ENCODE measurements at regions not wholly inside any gene's neighbourhood (a gene's known extent, or its start where the extent isn't known, plus 50 kb on each side); places are given as distances from the start of the nearest gene placed in this dataset.

- Histone ChIP-seq H3K9ac (ENCODE audit: control insufficient read depth, extremely low read depth, insufficient read depth, low read length) (no peak overlapping the region), H2AFZ (ENCODE audit: control insufficient read depth, low read length) (no peak overlapping the region), H3K79me2 (ENCODE audit: control insufficient read depth, insufficient read depth, low read length) (no peaks in the 10 kb centered on the region), H3K4me1 (ENCODE audit: control insufficient read depth, extremely low read depth, insufficient read depth, low read length) (no peaks in the 10 kb centered on the region), H3K4me2 (ENCODE audit: control insufficient read depth, extremely low read depth, insufficient read depth, low read depth, low read length) (no peak overlapping the region), H3K27ac (ENCODE audit: control insufficient read depth, insufficient read depth, low read length) (no peak overlapping the region), H3K36me3 (ENCODE audit: control insufficient read depth in 2 of 2, extremely low read depth in 1 of 2, insufficient read depth in 2 of 2, low read length in 2 of 2) (no peaks in the 10 kb centered on the region), H3K27me3 (ENCODE audit: control insufficient read depth, extremely low read depth, insufficient read depth, low read length) (no peaks in the 10 kb centered on the region), H3K9me1 (ENCODE audit: control insufficient read depth, extremely low read depth, insufficient read depth, low read length) (no peaks in the 10 kb centered on the region), H4K20me1 (ENCODE audit: control insufficient read depth, extremely low read depth, insufficient read depth, low read length) (no peaks in the 10 kb centered on the region), H3K4me3 (ENCODE audit: control insufficient read depth in 2 of 3, extremely low read depth in 1 of 3, insufficient read depth in 2 of 3, low read depth in 1 of 3, low read length in 3 of 3) (no peak overlapping the region), H3K9me3 (ENCODE audit: control insufficient read depth, low read depth, low read length) (no peaks in the 10 kb centered on the region)
- DNase-seq (ENCODE audit: low read depth, low spot score) (no peak), FAIRE-seq (no peak)
- TF ChIP-seq, protein P1, sequence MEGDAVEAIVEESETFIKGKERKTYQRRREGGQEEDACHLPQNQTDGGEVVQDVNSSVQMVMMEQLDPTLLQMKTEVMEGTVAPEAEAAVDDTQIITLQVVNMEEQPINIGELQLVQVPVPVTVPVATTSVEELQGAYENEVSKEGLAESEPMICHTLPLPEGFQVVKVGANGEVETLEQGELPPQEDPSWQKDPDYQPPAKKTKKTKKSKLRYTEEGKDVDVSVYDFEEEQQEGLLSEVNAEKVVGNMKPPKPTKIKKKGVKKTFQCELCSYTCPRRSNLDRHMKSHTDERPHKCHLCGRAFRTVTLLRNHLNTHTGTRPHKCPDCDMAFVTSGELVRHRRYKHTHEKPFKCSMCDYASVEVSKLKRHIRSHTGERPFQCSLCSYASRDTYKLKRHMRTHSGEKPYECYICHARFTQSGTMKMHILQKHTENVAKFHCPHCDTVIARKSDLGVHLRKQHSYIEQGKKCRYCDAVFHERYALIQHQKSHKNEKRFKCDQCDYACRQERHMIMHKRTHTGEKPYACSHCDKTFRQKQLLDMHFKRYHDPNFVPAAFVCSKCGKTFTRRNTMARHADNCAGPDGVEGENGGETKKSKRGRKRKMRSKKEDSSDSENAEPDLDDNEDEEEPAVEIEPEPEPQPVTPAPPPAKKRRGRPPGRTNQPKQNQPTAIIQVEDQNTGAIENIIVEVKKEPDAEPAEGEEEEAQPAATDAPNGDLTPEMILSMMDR (optimal IDR thresholded peaks at IDR 0.05 in 1 of 3, IDR thresholded peaks at IDR 0.05 in 1 of 3, conservative IDR thresholded peaks at IDR 0.05 in 1 of 3; ENCODE audit: extremely low read depth in 1 of 3, insufficient read depth in 2 of 3, low read length in 3 of 3) = no peak
- TF ChIP-seq EZH2 (IDR thresholded peaks at IDR 0.05; ENCODE audit: low read length) = no peak
- dilution Hi-C loops (cut with MboI; ENCODE audit: extremely low pct_ligation_motif_present, low sequenced_read_pairs) = no loop called here
Observed at GRCh38 chr4:43360296-43360695, 467.8 kb downstream of the GRXCR1 start.

DNA sequence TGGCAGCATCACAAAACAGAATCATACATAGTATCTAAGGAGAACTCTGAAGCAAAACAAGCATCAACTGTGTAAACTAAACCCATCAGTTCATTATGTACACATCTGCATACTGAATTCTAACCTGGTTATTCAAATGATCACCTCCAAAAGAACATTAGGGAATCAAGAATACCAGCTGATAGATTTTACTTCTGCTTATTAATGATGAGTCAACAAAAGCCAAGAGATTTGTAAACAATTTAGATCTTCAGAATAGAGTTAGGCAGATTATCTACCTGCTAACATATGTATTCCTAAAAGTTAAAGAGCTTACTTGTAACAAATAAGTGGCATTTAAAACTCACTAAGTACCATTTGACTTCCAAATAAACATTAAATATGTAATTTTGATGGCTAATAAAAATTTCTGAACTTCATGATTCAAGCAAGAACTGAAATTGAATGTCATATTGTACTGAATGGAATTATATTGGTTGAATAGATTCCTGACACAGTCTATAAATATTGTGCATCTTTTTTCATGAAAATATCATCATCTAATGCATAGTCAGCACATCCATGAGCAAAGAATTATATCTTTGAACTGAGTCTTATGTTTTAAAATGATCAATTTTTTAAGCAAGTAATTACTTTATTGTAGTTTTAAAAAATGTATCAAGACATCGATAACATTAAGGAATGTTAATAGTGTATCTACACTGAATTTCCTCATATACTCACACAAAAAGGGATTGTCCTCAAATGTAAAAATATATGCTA, 470.5 kb downstream of the GRXCR1 start:
- DNase-seq (ENCODE audit: low read depth, low spot score) (no peak), FAIRE-seq (no peak)
- H3K79me2 ChIP-seq (ENCODE audit: control insufficient read depth, insufficient read depth, low read length) = no peaks in the 10 kb centered on the region
- H3K4me2 ChIP-seq (ENCODE audit: control insufficient read depth, extremely low read depth, insufficient read depth, low read depth, low read length) = no peak overlapping the region
- no peak overlapping the region for H3K9ac ChIP-seq (ENCODE audit: control insufficient read depth, extremely low read depth, insufficient read depth, low read length)
- H4K20me1 ChIP-seq (ENCODE audit: control insufficient read depth, extremely low read depth, insufficient read depth, low read length) = no peaks in the 10 kb centered on the region
- no peak for TF ChIP-seq EZH2 (IDR thresholded peaks at IDR 0.05; ENCODE audit: low read length)
- TF ChIP-seq, protein P1 (optimal IDR thresholded peaks at IDR 0.05 in 1 of 3, IDR thresholded peaks at IDR 0.05 in 1 of 3, conservative IDR thresholded peaks at IDR 0.05 in 1 of 3; ENCODE audit: extremely low read depth in 1 of 3, insufficient read depth in 2 of 3, low read length in 3 of 3) = no peak
- no peak overlapping the region for H2AFZ ChIP-seq (ENCODE audit: control insufficient read depth, low read length)
- H3K9me1 ChIP-seq (ENCODE audit: control insufficient read depth, extremely low read depth, insufficient read depth, low read length) = no peaks in the 10 kb centered on the region
- no peak overlapping the region for H3K4me3 ChIP-seq (ENCODE audit: control insufficient read depth in 2 of 3, extremely low read depth in 1 of 3, insufficient read depth in 2 of 3, low read depth in 1 of 3, low read length in 3 of 3)
- no peaks in the 10 kb centered on the region for H3K9me3 ChIP-seq (ENCODE audit: control insufficient read depth, low read depth, low read length)
- H3K27ac ChIP-seq (ENCODE audit: control insufficient read depth, insufficient read depth, low read length) = no peak overlapping the region
- H3K4me1 ChIP-seq (ENCODE audit: control insufficient read depth, extremely low read depth, insufficient read depth, low read length) = no peaks in the 10 kb centered on the region
- H3K36me3 ChIP-seq (ENCODE audit: control insufficient read depth in 2 of 2, extremely low read depth in 1 of 2, insufficient read depth in 2 of 2, low read length in 2 of 2) = no peaks in the 10 kb centered on the region
- dilution Hi-C loops (cut with MboI; ENCODE audit: extremely low pct_ligation_motif_present, low sequenced_read_pairs) = no loop called here
- H3K27me3 ChIP-seq (ENCODE audit: control insufficient read depth, extremely low read depth, insufficient read depth, low read length) = no peaks in the 10 kb centered on the region

Measured in keratinocyte (primary cell).